PC-3 (cell line): ENCODE measurements at regions not wholly inside any gene's neighbourhood (a gene's known extent, or its start where the extent isn't known, plus 50 kb on each side); places are given as distances from the start of the nearest gene placed in this dataset.
"Not testable (repeated sequence)": the region's sequence is repeated elsewhere in the genome, so short reads cannot be mapped to it uniquely, and the experiment has no call there.

Experiments used
- ATAC-seq: fragments of 200-7000 bp; cut with Tn5 transposase; 2 replicates; pipeline ENCODE4 v1.9.1; 2020; ENCODE audit warnings: mild to moderate bottlenecking, moderate library complexity
- BruUV-seq: library from RNA; stranded (reverse); fragments of 400-500 nt; replicated peaks from 2 replicates; lab custom pipeline; 2021; lab: Mats Ljungman, UMichigan
- CTCF ChIA-PET: fragments of 300-600 bp; sonication (Branson Sonifier 250); formaldehyde crosslinking; loops from one replicate; lab custom pipeline; 2022; ENCODE audit warnings: antibody characterized with exemption; lab: Charles Lee
- POLR2A ChIA-PET: fragments of 300-600 bp; sonication (Branson Sonifier 250); formaldehyde crosslinking; loops from one replicate; lab custom pipeline; 2022; ENCODE audit warnings: antibody characterized with exemption; ENCODE audit not compliant: unreplicated experiment; lab: Charles Lee
- DNase-seq: peaks from one replicate; pipeline ENCODE4 v3.0.0-alpha.2; 2015
- H2AFZ ChIP-seq: fragments of 300-600 bp; sonication (generic); 2 replicates; pipeline ENCODE4 v1.6.0; 2016; ENCODE audit warnings: antibody characterized with exemption, low read length
- H3F3A ChIP-seq: fragments of 300-600 bp; sonication (generic); one replicate; pipeline ENCODE4 v1.6.0; 2017; ENCODE audit warnings: antibody characterized with exemption, low read length, control low read depth, mild to moderate bottlenecking; ENCODE audit not compliant: unreplicated experiment
- H3K27ac ChIP-seq: fragments of 300-600 bp; sonication (generic); 2 replicates; pipeline ENCODE4 v1.5.1; 2016; ENCODE audit warnings: mild to moderate bottlenecking, low read length
- H3K27me3 ChIP-seq: fragments of 300-600 bp; sonication (generic); 2 replicates; pipeline ENCODE4 v1.6.1; 2016; ENCODE audit warnings: low read length, mixed read lengths
- H3K36me3 ChIP-seq: fragments of 300-600 bp; sonication (generic); 2 replicates; pipeline ENCODE4 v1.6.1; 2016; ENCODE audit warnings: low read depth, mixed run types, low read length, mixed read lengths
- H3K4me1 ChIP-seq: fragments of 300-600 bp; sonication (generic); 2 replicates; pipeline ENCODE4 v1.5.1; 2016; ENCODE audit warnings: low read length; ENCODE audit not compliant: insufficient read depth
- H3K4me2 ChIP-seq: fragments of 300-600 bp; sonication (generic); 2 replicates; pipeline ENCODE4 v1.6.0; 2016; ENCODE audit warnings: low read length
- H3K4me3 ChIP-seq: fragments of 300-600 bp; sonication (generic); 2 replicates; pipeline ENCODE4 v1.5.1; 2016; ENCODE audit warnings: mild to moderate bottlenecking, low read length, mixed read lengths
- H3K79me2 ChIP-seq: fragments of 300-600 bp; sonication (generic); 2 replicates; pipeline ENCODE4 v1.6.1; 2017; ENCODE audit warnings: low read length, mixed read lengths
- H3K9ac ChIP-seq: fragments of 300-600 bp; sonication (generic); 2 replicates; pipeline ENCODE4 v1.6.0; 2016; ENCODE audit warnings: mild to moderate bottlenecking, low read length
- H3K9me2 ChIP-seq: fragments of 300-600 bp; sonication (generic); replicated peaks from 2 replicates; pipeline ENCODE4 v1.6.1; 2016; ENCODE audit warnings: mixed run types, low read length, mixed read lengths
- H3K9me3 ChIP-seq: fragments of 300-600 bp; sonication (generic); 2 replicates; pipeline ENCODE4 v1.6.1; 2016; ENCODE audit warnings: low read length, mixed read lengths
- H4K20me1 ChIP-seq: fragments of 300-600 bp; sonication (generic); 2 replicates; pipeline ENCODE4 v1.6.1; 2016; ENCODE audit warnings: low read length, mixed read lengths
- CTCF ChIP-seq: fragments of 300-600 bp; sonication (generic); conservative IDR thresholded peaks from 2 replicates; pipeline ENCODE4 v1.5.1; 2017; ENCODE audit warnings: antibody characterized with exemption, low read depth, mild to moderate bottlenecking, low read length
- EZH2 ChIP-seq: fragments of 300-600 bp; sonication (generic); IDR thresholded peaks from one replicate; pipeline ENCODE4 v1.6.1; 2017; ENCODE audit warnings: antibody characterized with exemption, mild to moderate bottlenecking, low read length; ENCODE audit not compliant: unreplicated experiment
- EZH2phosphoT487 ChIP-seq: fragments of 300-600 bp; sonication (generic); IDR thresholded peaks from 2 replicates; pipeline ENCODE4 v1.6.1; 2018; ENCODE audit warnings: mild to moderate bottlenecking, antibody characterized with exemption, low read length, borderline replicate concordance
- intact Hi-C: fragments of 100-400 bp; cut with micrococcal nuclease; formaldehyde crosslinking; loops from 2 replicates; pipeline ENCODE4 v1.9.0; 2023

GRCh38 chr5:85588268-85588667 lies 1029.5 kb upstream of the COX7C start:
- H2AFZ ChIP-seq, intact Hi-C loops, H3K9me3 ChIP-seq, H3K9ac ChIP-seq, POLR2A ChIA-PET, H4K20me1 ChIP-seq, CTCF ChIA-PET, DNase-seq, H3K9me2 ChIP-seq, H3F3A ChIP-seq, H3K27ac ChIP-seq, H3K27me3 ChIP-seq, H3K36me3 ChIP-seq, H3K4me2 ChIP-seq, BruUV-seq, H3K4me1 ChIP-seq, H3K79me2 ChIP-seq, H3K4me3 ChIP-seq, ATAC-seq: not testable (repeated sequence)

GRCh38 chr5:85590764-85591163 lies 1027.0 kb upstream of the COX7C start:
- Histone ChIP-seq H3K4me2 (no peak overlapping the region), H2AFZ (no peak overlapping the region), H3K79me2 (no peaks in the 10 kb centered on the region), H3K27ac (no peak overlapping the region), H3F3A (no peaks in the 10 kb centered on the region), H3K36me3 (no peaks in the 10 kb centered on the region), H3K9me2 (no peaks in the 10 kb centered on the region), H3K9me3 (no peaks in the 10 kb centered on the region), H3K4me3 (no peak overlapping the region), H3K4me1 (no peaks in the 10 kb centered on the region), H3K9ac (no peak overlapping the region), H4K20me1 (no peaks in the 10 kb centered on the region), H3K27me3 (no peaks in the 10 kb centered on the region)
- DNase-seq (no peak), ATAC-seq (no peak)
- no TSS peak for BruUV-seq
- CTCF ChIA-PET = no interaction called here
- TF ChIP-seq CTCF = no peak
- no peak for TF ChIP-seq EZH2phosphoT487
- no peak for TF ChIP-seq EZH2
- intact Hi-C loops = no loop called here
- POLR2A ChIA-PET = no interaction called here

DNA sequence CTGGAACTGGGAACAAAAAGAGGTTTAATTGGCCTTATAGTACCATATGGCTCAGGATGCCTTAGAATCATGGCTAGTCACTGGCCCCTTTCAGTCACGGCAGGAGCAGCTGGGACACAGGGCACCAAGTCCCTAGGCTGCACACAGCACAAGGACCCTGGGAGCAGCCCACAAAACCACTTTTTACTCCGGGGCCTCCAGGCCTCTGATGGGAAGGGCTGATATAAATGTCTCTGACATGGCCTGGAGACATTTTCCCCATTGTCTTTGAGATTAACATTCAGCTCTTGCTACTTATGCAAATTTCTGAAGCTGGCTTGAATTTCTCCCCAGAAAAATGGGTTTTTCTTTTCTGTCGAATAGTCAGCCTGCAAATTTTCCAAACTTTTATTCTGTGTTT lies 1026.4 kb upstream of the COX7C start:
- TF ChIP-seq CTCF (no peak), EZH2phosphoT487 (no peak), EZH2 (no peak)
- ATAC-seq (no peak), DNase-seq (no peak)
- ChIA-PET POLR2A (no interaction called here), CTCF (no interaction called here)
- Histone ChIP-seq H3K36me3 (no peaks in the 10 kb centered on the region), H3K4me2 (no peak overlapping the region), H3K9me2 (no peaks in the 10 kb centered on the region), H4K20me1 (no peaks in the 10 kb centered on the region), H3K79me2 (no peaks in the 10 kb centered on the region), H2AFZ (no peak overlapping the region), H3K27me3 (no peaks in the 10 kb centered on the region), H3K9ac (no peak overlapping the region), H3F3A (no peaks in the 10 kb centered on the region), H3K9me3 (no peaks in the 10 kb centered on the region), H3K27ac (no peak overlapping the region), H3K4me1 (no peaks in the 10 kb centered on the region), H3K4me3 (no peak overlapping the region)
- intact Hi-C loops = no loop called here
- no TSS peak for BruUV-seq
